MM.1S (cell line): ENCODE measurements at regions not wholly inside any gene's neighbourhood (a gene's known extent, or its start where the extent isn't known, plus 50 kb on each side); places are given as distances from the start of the nearest gene placed in this dataset.

Experiments
- DNase-seq: peaks from one replicate; pipeline ENCODE4 v3.0.0-alpha.2; 2015
- H2AFZ ChIP-seq: fragments of 300-600 bp; sonication (generic); 2 replicates; pipeline ENCODE4 v1.6.0; 2016; ENCODE audit warnings: antibody characterized with exemption, low read length
- H3F3A ChIP-seq: fragments of 300-600 bp; sonication (generic); 2 replicates; pipeline ENCODE4 v1.6.1; 2016; ENCODE audit warnings: mild to moderate bottlenecking, antibody characterized with exemption, low read length, moderate library complexity, mixed read lengths; ENCODE audit not compliant: insufficient read depth
- H3K27ac ChIP-seq: fragments of 300-600 bp; sonication (generic); 2 replicates; pipeline ENCODE4 v1.5.1; 2016; ENCODE audit warnings: mild to moderate bottlenecking, low read length
- H3K27me3 ChIP-seq: fragments of 300-600 bp; sonication (generic); replicated peaks from 2 replicates; pipeline ENCODE4 v1.6.0; 2016; ENCODE audit warnings: low read length; ENCODE audit not compliant: insufficient read depth
- H3K36me3 ChIP-seq: fragments of 300-600 bp; sonication (generic); replicated peaks from 2 replicates; pipeline ENCODE4 v1.6.1; 2016; ENCODE audit warnings: mild to moderate bottlenecking, low read length, mixed read lengths; ENCODE audit not compliant: insufficient read depth
- H3K4me1 ChIP-seq: fragments of 300-600 bp; sonication (generic); 2 replicates; pipeline ENCODE4 v1.6.1; 2016; ENCODE audit warnings: low read length, mixed read lengths
- H3K4me2 ChIP-seq: fragments of 300-600 bp; sonication (generic); 2 replicates; pipeline ENCODE4 v1.6.0; 2016; ENCODE audit warnings: low read depth, low read length
- H3K4me3 ChIP-seq: fragments of 300-600 bp; sonication (generic); 2 replicates; pipeline ENCODE4 v1.5.1; 2016; ENCODE audit warnings: low read length, mixed read lengths
- H3K79me2 ChIP-seq: fragments of 300-600 bp; sonication (generic); 2 replicates; pipeline ENCODE4 v1.6.1; 2016; ENCODE audit warnings: mixed run types, low read length, mixed read lengths
- H3K9ac ChIP-seq: fragments of 300-600 bp; sonication (generic); 2 replicates; pipeline ENCODE4 v1.6.1; 2016; ENCODE audit warnings: low read length, mixed read lengths
- H3K9me2 ChIP-seq: fragments of 300-600 bp; sonication (generic); replicated peaks from 2 replicates; pipeline ENCODE4 v1.6.1; 2016; ENCODE audit warnings: mild to moderate bottlenecking, low read length, mixed read lengths; ENCODE audit not compliant: insufficient read depth
- H3K9me3 ChIP-seq: fragments of 300-600 bp; sonication (generic); replicated peaks from 2 replicates; pipeline ENCODE4 v1.6.1; 2016; ENCODE audit warnings: mild to moderate bottlenecking, low read length, mixed read lengths; ENCODE audit not compliant: insufficient read depth
- H4K20me1 ChIP-seq: fragments of 300-600 bp; sonication (generic); 2 replicates; pipeline ENCODE4 v1.6.1; 2016; ENCODE audit warnings: mild to moderate bottlenecking, low read length, moderate library complexity, mixed read lengths; ENCODE audit not compliant: insufficient read depth
- EZH2 ChIP-seq: fragments of 300-600 bp; sonication (generic); optimal IDR thresholded peaks from 2 replicates; pipeline ENCODE3; 2017; ENCODE audit warnings: low read depth, mild to moderate bottlenecking, antibody characterized with exemption, low read length, mixed read lengths
- EZH2phosphoT487 ChIP-seq: fragments of 300-600 bp; sonication (generic); IDR thresholded peaks from 2 replicates; pipeline ENCODE4 v1.6.1; 2018; ENCODE audit warnings: antibody characterized with exemption, low read length
- TF ChIP-seq, protein P1 (sequence below): fragments of 300-600 bp; sonication (generic); IDR thresholded peaks from 2 replicates; pipeline ENCODE4 v1.5.1; 2016; ENCODE audit warnings: antibody characterized with exemption, low read length, mixed read lengths

DNA sequence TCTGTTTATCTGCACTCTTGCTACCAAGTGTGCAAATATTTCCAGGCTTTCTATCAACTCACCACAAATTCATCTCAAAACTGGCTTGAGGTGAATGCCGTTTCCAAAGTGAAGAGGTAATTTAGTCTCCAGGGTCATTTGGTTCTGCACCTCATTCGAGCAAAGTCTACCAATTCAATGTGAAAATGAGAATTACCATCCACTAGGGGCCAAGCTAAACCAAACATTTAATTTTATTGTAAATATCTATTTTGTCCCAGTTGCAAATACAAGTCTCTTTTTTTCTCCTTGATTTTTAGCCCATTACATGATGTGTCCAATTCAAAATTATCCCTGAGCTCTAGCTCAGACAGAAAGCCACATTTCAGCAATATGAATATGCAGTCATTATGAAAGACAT lies 152.3 kb upstream of the PTBP2 start:
- Histone ChIP-seq H3K36me3 (no peaks in the 10 kb centered on the region), H3K9me3 (no peaks in the 10 kb centered on the region), H3K9ac (no peak overlapping the region), H3K4me2 (no peak overlapping the region), H3K79me2 (no peaks in the 10 kb centered on the region), H3F3A (no peaks in the 10 kb centered on the region), H3K9me2 (no peaks in the 10 kb centered on the region), H3K27ac (no peak overlapping the region), H3K4me1 (no peaks in the 10 kb centered on the region), H3K27me3 (no peaks in the 10 kb centered on the region), H2AFZ (no peak overlapping the region), H3K4me3 (no peak overlapping the region), H4K20me1 (no peaks in the 10 kb centered on the region)
- no peak for TF ChIP-seq EZH2
- no peak for TF ChIP-seq EZH2phosphoT487
- TF ChIP-seq, protein P1, sequence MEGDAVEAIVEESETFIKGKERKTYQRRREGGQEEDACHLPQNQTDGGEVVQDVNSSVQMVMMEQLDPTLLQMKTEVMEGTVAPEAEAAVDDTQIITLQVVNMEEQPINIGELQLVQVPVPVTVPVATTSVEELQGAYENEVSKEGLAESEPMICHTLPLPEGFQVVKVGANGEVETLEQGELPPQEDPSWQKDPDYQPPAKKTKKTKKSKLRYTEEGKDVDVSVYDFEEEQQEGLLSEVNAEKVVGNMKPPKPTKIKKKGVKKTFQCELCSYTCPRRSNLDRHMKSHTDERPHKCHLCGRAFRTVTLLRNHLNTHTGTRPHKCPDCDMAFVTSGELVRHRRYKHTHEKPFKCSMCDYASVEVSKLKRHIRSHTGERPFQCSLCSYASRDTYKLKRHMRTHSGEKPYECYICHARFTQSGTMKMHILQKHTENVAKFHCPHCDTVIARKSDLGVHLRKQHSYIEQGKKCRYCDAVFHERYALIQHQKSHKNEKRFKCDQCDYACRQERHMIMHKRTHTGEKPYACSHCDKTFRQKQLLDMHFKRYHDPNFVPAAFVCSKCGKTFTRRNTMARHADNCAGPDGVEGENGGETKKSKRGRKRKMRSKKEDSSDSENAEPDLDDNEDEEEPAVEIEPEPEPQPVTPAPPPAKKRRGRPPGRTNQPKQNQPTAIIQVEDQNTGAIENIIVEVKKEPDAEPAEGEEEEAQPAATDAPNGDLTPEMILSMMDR = no peak
- no peak for DNase-seq

DNA sequence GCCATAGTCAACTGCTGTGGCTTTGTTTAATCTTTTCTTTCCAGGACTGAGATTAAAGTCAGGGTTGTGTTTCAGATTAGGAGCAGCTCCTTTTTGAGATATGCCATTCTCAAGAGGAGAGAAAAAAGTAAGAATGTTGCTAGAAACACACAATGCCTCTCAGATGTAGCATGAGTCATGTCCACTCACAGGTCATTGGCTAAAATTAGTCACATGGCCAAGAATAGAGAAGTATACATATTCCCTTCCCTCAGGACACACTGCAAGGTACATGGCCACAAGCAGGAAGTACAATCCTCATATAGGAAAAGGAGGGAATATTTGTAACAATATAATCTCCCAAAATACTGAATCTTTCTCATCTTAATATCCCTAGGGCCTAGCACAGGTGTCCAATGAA lies 141.9 kb upstream of the PTBP2 start:
- Histone ChIP-seq H3K9me2 (no peaks in the 10 kb centered on the region), H3K36me3 (no peaks in the 10 kb centered on the region), H3K27me3 (no peaks in the 10 kb centered on the region), H3K4me2 (no peak overlapping the region), H3K79me2 (no peaks in the 10 kb centered on the region), H3K27ac (no peak overlapping the region), H2AFZ (no peak overlapping the region), H3K4me1 (no peaks in the 10 kb centered on the region), H3K9me3 (no peaks in the 10 kb centered on the region), H3K9ac (no peak overlapping the region), H3K4me3 (no peak overlapping the region), H3F3A (no peaks in the 10 kb centered on the region), H4K20me1 (no peaks in the 10 kb centered on the region)
- no peak for DNase-seq
- no peak for TF ChIP-seq EZH2
- TF ChIP-seq, protein P1 = no peak
- no peak for TF ChIP-seq EZH2phosphoT487

DNA sequence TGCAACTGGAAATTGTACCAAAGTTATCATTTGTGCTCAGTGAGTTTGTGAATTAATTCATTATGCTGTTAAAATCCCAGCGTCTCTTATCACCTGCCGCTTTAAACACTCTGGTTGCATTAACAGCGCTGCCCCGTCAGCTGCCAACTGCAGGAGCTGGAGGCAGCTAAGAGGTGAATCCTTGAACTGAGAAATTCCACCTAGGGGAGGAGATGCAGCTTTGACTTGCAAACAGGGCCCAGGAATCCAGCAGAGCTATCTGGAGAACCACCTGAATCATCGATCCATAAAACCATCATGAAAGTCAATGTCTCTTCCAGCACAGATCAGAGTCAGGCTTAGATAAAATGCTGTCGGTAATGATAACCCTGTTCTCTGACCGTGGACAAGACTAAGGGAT lies 140.7 kb upstream of the PTBP2 start:
- no peaks in the 10 kb centered on the region for H3K4me1 ChIP-seq
- no peaks in the 10 kb centered on the region for H3K36me3 ChIP-seq
- no peaks in the 10 kb centered on the region for H3K79me2 ChIP-seq
- no peak overlapping the region for H3K9ac ChIP-seq
- H3K4me3 ChIP-seq = no peak overlapping the region
- H3K9me2 ChIP-seq = no peaks in the 10 kb centered on the region
- H3K27me3 ChIP-seq = no peaks in the 10 kb centered on the region
- H3K27ac ChIP-seq = no peak overlapping the region
- H3K9me3 ChIP-seq = no peaks in the 10 kb centered on the region
- TF ChIP-seq EZH2 (no peak), EZH2phosphoT487 (no peak)
- TF ChIP-seq, protein P1 = no peak
- H3F3A ChIP-seq = no peaks in the 10 kb centered on the region
- no peak for DNase-seq
- no peak overlapping the region for H2AFZ ChIP-seq
- no peaks in the 10 kb centered on the region for H4K20me1 ChIP-seq
- no peak overlapping the region for H3K4me2 ChIP-seq
